A549 (cell line): ENCODE measurements at regions not wholly inside any gene's neighbourhood (a gene's known extent, or its start where the extent isn't known, plus 50 kb on each side); places are given as distances from the start of the nearest gene placed in this dataset.

Experiments
- BHLHE40 ChIP-seq: IDR thresholded peaks from 2 replicates; pipeline ENCODE4 v1.6.1; 2012; ENCODE audit warnings: low read depth, low read length, inconsistent platforms
- CHD4 ChIP-seq: fragments of 200-600 bp; sonication (generic); IDR thresholded peaks from 2 replicates; pipeline ENCODE4 v1.6.1; 2016; ENCODE audit warnings: antibody characterized with exemption, mild to moderate bottlenecking, borderline replicate concordance
- EHMT2 ChIP-seq: fragments of 200-600 bp; sonication (generic); IDR thresholded peaks from 2 replicates; pipeline ENCODE4 v1.6.1; 2016; ENCODE audit warnings: antibody characterized with exemption, low read depth, mild to moderate bottlenecking, moderate library complexity
- EP300 ChIP-seq, 2 experiments: fragments of >200 bp; sonication (Bioruptor Twin); formaldehyde crosslinking; IDR thresholded peaks; 2 replicates in 1 of 2; 3 replicates in 1 of 2; pipeline ENCODE4 v1.6.1; 2016 to 2017
- GATA3 ChIP-seq: IDR thresholded peaks from 2 replicates; pipeline ENCODE4 v1.6.1; 2012; ENCODE audit warnings: borderline replicate concordance
- HMGXB4 ChIP-seq: fragments of 250-450 bp; sonication (Bioruptor Pico); IDR thresholded peaks from 2 replicates; pipeline ENCODE4 v1.5.0; 2021; ENCODE audit warnings: mild to moderate bottlenecking, moderate library complexity, borderline replicate concordance
- POLR2A ChIP-seq: IDR thresholded peaks from 2 replicates; pipeline ENCODE4 v1.6.1; 2012; ENCODE audit warnings: mild to moderate bottlenecking, low read length
- SMC3 ChIP-seq: fragments of >200 bp; sonication (Bioruptor Twin); formaldehyde crosslinking; IDR thresholded peaks from 3 replicates; pipeline ENCODE4 v1.6.1; 2018; ENCODE audit warnings: inconsistent platforms

- TF ChIP-seq EP300 (IDR thresholded peaks at IDR 0.05) (no peak), EHMT2 (no peak), POLR2A (no peak), GATA3 (no peak), HMGXB4 (CRISPR knock-in tag) (no peak), BHLHE40 (no peak), CHD4 (no peak), SMC3 (no peak)
Observed at GRCh38 chr3:28678086-28678485, 329.5 kb upstream of the AZI2 start.
